ENCODE measurements at regions not wholly inside any gene's neighbourhood (a gene's known extent, or its start where the extent isn't known, plus 50 kb on each side); places are given as distances from the start of the nearest gene placed in this dataset.
"Not testable (repeated sequence)": the region's sequence is repeated elsewhere in the genome, so short reads cannot be mapped to it uniquely, and the experiment has no call there.

DNA sequence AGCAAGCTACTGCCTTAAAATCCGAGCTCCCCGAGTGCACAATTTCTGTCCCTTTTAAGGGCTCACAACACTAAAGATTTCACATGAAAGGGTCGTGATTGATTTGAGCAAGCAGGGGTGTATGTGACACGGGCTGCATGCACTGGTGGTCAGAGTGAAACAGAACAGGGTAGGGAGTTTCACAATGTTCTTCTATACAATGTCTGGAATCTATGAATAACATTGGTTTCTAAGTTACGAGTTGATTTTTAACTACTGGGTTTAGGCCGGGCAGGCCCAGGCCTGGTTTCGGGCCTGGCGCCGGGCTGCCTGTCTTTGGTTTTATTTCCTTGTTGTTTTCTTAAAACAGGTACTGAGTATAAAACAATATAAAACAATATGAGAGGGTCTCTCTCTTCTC lies 199.9 kb upstream of the CHORDC1 start:
- not testable (repeated sequence) for H3K36me3 ChIP-seq (ENCODE audit: control insufficient read depth in 2 of 2, insufficient read depth in 2 of 2, low read length in 1 of 2); H3K4me3 ChIP-seq (ENCODE audit: low read depth in 1 of 2, low read length in 2 of 2); H3K4me1 ChIP-seq (ENCODE audit: control insufficient read depth in 2 of 2, insufficient read depth in 2 of 2, low read length in 1 of 2); H3K27ac ChIP-seq (ENCODE audit: low read depth in 2 of 2, low read length in 1 of 2); H3K9me3 ChIP-seq (ENCODE audit: control insufficient read depth in 2 of 2, insufficient read depth in 1 of 2, low read depth in 1 of 2, low read length in 1 of 2); H3K27me3 ChIP-seq (ENCODE audit: control insufficient read depth in 1 of 2, insufficient read depth in 2 of 2, low read length in 2 of 2)
- WGBS, 2 donors: 43 to 50% methylated on average over 9 of the region's 9 CpGs

DNA sequence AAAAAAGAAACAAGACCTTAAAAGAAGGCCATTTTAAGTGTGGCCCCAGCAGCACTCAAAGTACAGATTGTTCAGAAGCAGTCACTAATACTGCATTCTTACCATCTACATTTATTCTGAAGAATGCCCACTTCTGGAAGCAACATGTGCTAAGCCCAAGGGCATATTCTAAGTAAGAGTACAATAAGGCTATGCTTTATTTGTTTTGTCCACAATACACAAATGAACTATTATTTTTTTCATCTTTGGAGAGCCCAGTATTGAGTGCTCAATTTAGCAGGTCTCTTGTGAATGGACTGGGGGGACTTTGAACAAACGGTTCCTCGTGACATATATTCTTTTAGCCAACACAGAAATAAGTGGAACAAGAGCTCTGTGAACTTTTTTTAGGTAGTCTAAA lies 191.4 kb upstream of the CHORDC1 start:
- 75 to 83% methylated on average over 2 of the region's 2 CpGs for WGBS, 2 donors
- no peaks in the 10 kb centered on the region for H3K36me3 ChIP-seq (ENCODE audit: control insufficient read depth in 2 of 2, insufficient read depth in 2 of 2, low read length in 1 of 2)
- H3K9me3 ChIP-seq (ENCODE audit: control insufficient read depth in 2 of 2, insufficient read depth in 1 of 2, low read depth in 1 of 2, low read length in 1 of 2): no peaks in the 10 kb centered on the region
- no peaks in the 10 kb centered on the region for H3K27me3 ChIP-seq (ENCODE audit: control insufficient read depth in 1 of 2, insufficient read depth in 2 of 2, low read length in 2 of 2)
- H3K4me3 ChIP-seq (ENCODE audit: low read depth in 1 of 2, low read length in 2 of 2): no peak overlapping the region
- no peaks in the 10 kb centered on the region for H3K4me1 ChIP-seq (ENCODE audit: control insufficient read depth in 2 of 2, insufficient read depth in 2 of 2, low read length in 1 of 2)
- H3K27ac ChIP-seq (ENCODE audit: low read depth in 2 of 2, low read length in 1 of 2): no peak overlapping the region

DNA sequence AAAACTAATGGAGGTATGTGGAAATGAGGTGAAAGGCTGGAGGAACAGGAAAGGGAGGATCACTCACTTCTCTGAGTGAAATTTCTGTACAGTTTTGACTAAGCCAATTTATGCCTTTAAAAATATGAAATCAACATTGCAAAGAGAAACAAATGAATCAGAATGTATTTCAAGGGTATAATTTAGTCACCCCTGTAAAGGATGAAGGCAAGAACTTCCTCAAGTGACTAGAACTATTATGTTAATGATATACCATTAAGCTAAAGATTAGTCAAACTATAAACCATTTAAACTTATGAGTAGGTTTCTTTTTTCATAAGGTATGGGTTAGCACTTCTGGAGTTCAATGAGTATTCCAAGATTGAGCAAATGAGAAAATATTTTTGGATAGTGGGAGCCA lies 184.5 kb upstream of the CHORDC1 start:
- H3K4me1 ChIP-seq (ENCODE audit: control insufficient read depth in 2 of 2, insufficient read depth in 2 of 2, low read length in 1 of 2): no peaks in the 10 kb centered on the region
- no peaks in the 10 kb centered on the region for H3K36me3 ChIP-seq (ENCODE audit: control insufficient read depth in 2 of 2, insufficient read depth in 2 of 2, low read length in 1 of 2)
- H3K27me3 ChIP-seq (ENCODE audit: control insufficient read depth in 1 of 2, insufficient read depth in 2 of 2, low read length in 2 of 2): no peaks in the 10 kb centered on the region
- no peaks in the 10 kb centered on the region for H3K9me3 ChIP-seq (ENCODE audit: control insufficient read depth in 2 of 2, insufficient read depth in 1 of 2, low read depth in 1 of 2, low read length in 1 of 2)
- no peak overlapping the region for H3K27ac ChIP-seq (ENCODE audit: low read depth in 2 of 2, low read length in 1 of 2)
- H3K4me3 ChIP-seq (ENCODE audit: low read depth in 1 of 2, low read length in 2 of 2): no peak overlapping the region

DNA sequence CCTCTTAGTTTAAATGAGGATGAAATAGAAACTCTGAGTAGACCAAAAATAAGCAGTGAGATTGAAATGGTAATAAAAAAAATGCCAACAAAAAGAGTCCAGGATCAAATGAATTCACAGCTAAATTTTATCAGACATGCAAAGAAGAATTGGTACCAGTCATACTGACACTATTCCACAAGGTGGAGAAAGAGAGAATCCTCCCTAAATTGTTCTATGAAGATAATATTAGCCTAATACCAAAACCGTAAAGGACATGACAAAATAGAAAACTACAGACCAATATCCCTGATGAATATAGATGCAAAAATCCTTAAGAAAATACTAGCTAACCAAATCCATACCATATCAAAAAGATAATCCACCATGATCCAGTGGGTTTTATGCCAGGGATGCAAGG lies 169.8 kb upstream of the CHORDC1 start:
- 79 to 84% methylated on average over 1 of the region's 1 CpG for WGBS, 2 donors
- Histone ChIP-seq H3K27me3 (ENCODE audit: control insufficient read depth in 1 of 2, insufficient read depth in 2 of 2, low read length in 2 of 2) (no peaks in the 10 kb centered on the region), H3K27ac (ENCODE audit: low read depth in 2 of 2, low read length in 1 of 2) (no peak overlapping the region), H3K4me3 (ENCODE audit: low read depth in 1 of 2, low read length in 2 of 2) (no peak overlapping the region), H3K9me3 (ENCODE audit: control insufficient read depth in 2 of 2, insufficient read depth in 1 of 2, low read depth in 1 of 2, low read length in 1 of 2) (no peaks in the 10 kb centered on the region), H3K4me1 (ENCODE audit: control insufficient read depth in 2 of 2, insufficient read depth in 2 of 2, low read length in 1 of 2) (no peaks in the 10 kb centered on the region), H3K36me3 (ENCODE audit: control insufficient read depth in 2 of 2, insufficient read depth in 2 of 2, low read length in 1 of 2) (no peaks in the 10 kb centered on the region)

DNA sequence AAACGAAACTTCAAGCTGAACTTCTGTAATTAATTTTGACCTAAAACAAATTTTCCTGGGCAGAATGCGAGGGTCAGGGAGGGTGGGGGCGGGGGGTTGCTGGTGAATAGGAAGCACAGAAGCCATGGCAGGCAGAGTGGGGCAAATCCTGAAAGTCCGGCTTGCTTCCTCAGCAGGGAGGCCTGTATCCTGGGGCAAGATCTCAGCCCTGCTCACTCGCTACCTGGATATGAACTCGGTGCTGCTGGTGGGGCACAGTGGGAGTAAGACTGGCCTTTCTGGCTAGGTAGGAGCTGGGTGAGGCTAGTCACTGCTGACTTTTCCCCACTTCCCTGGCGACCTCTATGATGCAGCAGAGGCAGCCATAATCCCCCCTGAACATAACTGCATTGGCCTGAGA lies 168.9 kb upstream of the CHORDC1 start:
- no peaks in the 10 kb centered on the region for H3K27me3 ChIP-seq (ENCODE audit: control insufficient read depth in 1 of 2, insufficient read depth in 2 of 2, low read length in 2 of 2)
- 70 to 73% methylated on average over 7 of the region's 7 CpGs for WGBS, 2 donors
- no peaks in the 10 kb centered on the region for H3K4me1 ChIP-seq (ENCODE audit: control insufficient read depth in 2 of 2, insufficient read depth in 2 of 2, low read length in 1 of 2)
- H3K4me3 ChIP-seq (ENCODE audit: low read depth in 1 of 2, low read length in 2 of 2): no peak overlapping the region
- no peaks in the 10 kb centered on the region for H3K36me3 ChIP-seq (ENCODE audit: control insufficient read depth in 2 of 2, insufficient read depth in 2 of 2, low read length in 1 of 2)
- no peak overlapping the region for H3K27ac ChIP-seq (ENCODE audit: low read depth in 2 of 2, low read length in 1 of 2)
- H3K9me3 ChIP-seq (ENCODE audit: control insufficient read depth in 2 of 2, insufficient read depth in 1 of 2, low read depth in 1 of 2, low read length in 1 of 2): no peaks in the 10 kb centered on the region

DNA sequence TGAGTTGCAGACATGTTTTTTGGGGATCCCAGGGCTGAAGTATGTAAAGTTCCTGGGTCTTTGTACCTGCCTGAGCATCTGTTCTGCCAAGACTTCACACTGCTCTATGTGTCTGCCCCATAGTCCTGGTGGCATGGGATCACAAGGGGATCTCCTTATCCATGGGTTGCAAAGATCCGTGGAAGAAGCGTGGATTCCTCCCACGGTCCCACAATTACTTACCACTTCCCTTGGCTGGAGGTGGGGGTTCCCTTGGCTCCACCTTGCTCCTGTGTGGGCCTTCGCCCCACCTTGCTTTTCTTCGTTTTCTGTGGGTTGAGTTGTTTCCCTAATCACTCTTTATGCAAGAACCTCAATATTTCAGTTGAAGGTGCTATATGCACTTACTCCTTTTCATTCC lies 157.4 kb upstream of the CHORDC1 start:
- H3K4me3 ChIP-seq (ENCODE audit: low read depth in 1 of 2, low read length in 2 of 2): no peak overlapping the region
- H3K27ac ChIP-seq (ENCODE audit: low read depth in 2 of 2, low read length in 1 of 2): no peak overlapping the region
- H3K4me1 ChIP-seq (ENCODE audit: control insufficient read depth in 2 of 2, insufficient read depth in 2 of 2, low read length in 1 of 2): no peaks in the 10 kb centered on the region
- H3K9me3 ChIP-seq (ENCODE audit: control insufficient read depth in 2 of 2, insufficient read depth in 1 of 2, low read depth in 1 of 2, low read length in 1 of 2): peaks cover 4 to 5% of the 10 kb centered on the region in 2 donors
- H3K27me3 ChIP-seq (ENCODE audit: control insufficient read depth in 1 of 2, insufficient read depth in 2 of 2, low read length in 2 of 2): no peaks in the 10 kb centered on the region
- 76 to 91% methylated on average over 5 of the region's 5 CpGs for WGBS, 2 donors
- no peaks in the 10 kb centered on the region for H3K36me3 ChIP-seq (ENCODE audit: control insufficient read depth in 2 of 2, insufficient read depth in 2 of 2, low read length in 1 of 2)

DNA sequence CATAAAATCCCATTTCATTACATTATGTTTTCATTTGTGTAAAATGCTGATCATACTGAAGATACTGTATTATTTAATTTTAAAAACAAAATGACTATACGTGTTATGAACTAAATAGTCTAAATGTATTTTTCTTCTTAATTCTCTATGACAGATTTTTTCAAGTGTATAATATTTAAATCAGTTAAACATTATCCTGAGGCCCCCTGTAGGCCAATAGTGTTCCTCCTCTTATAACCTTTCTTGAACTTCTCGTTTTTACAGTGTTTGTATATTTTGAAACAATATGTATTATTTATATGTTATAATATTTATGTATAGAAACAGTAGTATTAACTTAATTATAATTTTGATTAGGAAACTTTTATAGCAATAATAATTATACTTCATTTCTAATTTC lies 151.1 kb upstream of the CHORDC1 start:
- Histone ChIP-seq H3K9me3 (ENCODE audit: control insufficient read depth in 2 of 2, insufficient read depth in 1 of 2, low read depth in 1 of 2, low read length in 1 of 2) (no peaks in the 10 kb centered on the region), H3K27ac (ENCODE audit: low read depth in 2 of 2, low read length in 1 of 2) (no peak overlapping the region), H3K27me3 (ENCODE audit: control insufficient read depth in 1 of 2, insufficient read depth in 2 of 2, low read length in 2 of 2) (no peaks in the 10 kb centered on the region), H3K4me3 (ENCODE audit: low read depth in 1 of 2, low read length in 2 of 2) (no peak overlapping the region), H3K36me3 (ENCODE audit: control insufficient read depth in 2 of 2, insufficient read depth in 2 of 2, low read length in 1 of 2) (no peaks in the 10 kb centered on the region), H3K4me1 (ENCODE audit: control insufficient read depth in 2 of 2, insufficient read depth in 2 of 2, low read length in 1 of 2) (no peaks in the 10 kb centered on the region)
- WGBS, 2 donors: 65 to 73% methylated on average over 2 of the region's 2 CpGs

DNA sequence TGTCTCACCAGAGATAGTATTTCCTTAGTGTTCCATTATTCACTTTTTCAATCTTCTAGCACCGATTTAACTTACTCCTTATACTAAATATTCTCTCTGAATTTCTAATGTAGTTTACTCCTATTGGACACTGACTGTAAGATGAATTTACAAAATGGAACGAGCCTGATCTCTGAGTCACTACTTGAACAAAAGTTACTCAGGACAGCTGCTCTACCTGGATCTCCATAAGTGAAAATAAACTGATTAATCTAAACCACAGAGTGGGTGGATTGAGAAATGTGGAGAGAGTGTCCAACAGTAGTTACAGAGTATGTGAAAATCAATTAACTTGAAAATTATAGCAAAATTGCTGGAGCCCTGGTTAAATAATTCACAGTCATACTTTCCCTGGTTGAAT lies 141.7 kb upstream of the CHORDC1 start:
- 67 to 70% methylated on average over 2 of the region's 2 CpGs for WGBS, 2 donors
- H3K27ac ChIP-seq (ENCODE audit: low read depth in 2 of 2, low read length in 1 of 2): no peak overlapping the region
- no peaks in the 10 kb centered on the region for H3K9me3 ChIP-seq (ENCODE audit: control insufficient read depth in 2 of 2, insufficient read depth in 1 of 2, low read depth in 1 of 2, low read length in 1 of 2)
- H3K36me3 ChIP-seq (ENCODE audit: control insufficient read depth in 2 of 2, insufficient read depth in 2 of 2, low read length in 1 of 2): no peaks in the 10 kb centered on the region
- H3K27me3 ChIP-seq (ENCODE audit: control insufficient read depth in 1 of 2, insufficient read depth in 2 of 2, low read length in 2 of 2): no peaks in the 10 kb centered on the region
- no peaks in the 10 kb centered on the region for H3K4me1 ChIP-seq (ENCODE audit: control insufficient read depth in 2 of 2, insufficient read depth in 2 of 2, low read length in 1 of 2)
- H3K4me3 ChIP-seq (ENCODE audit: low read depth in 1 of 2, low read length in 2 of 2): no peak overlapping the region

DNA sequence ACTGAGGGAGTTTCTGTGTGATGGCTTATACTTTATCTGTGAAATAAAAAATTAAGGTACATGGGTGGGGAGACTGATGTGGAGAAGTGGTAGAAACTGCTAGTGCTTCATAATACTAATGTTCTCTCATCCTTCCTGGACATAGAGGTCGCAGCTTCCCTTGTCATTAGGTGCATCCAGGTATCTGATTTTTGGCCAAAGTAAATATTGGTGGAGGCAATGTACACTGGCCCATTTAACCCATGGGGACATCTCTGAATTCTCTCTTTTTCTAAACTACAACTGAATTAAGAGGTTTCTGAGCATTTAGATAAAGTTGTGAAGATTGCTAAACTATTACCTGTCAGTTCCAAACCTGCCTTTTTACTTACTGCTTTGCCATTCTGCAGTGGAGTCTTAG lies 140.9 kb upstream of the CHORDC1 start:
- no peaks in the 10 kb centered on the region for H3K4me1 ChIP-seq (ENCODE audit: control insufficient read depth in 2 of 2, insufficient read depth in 2 of 2, low read length in 1 of 2)
- no peak overlapping the region for H3K27ac ChIP-seq (ENCODE audit: low read depth in 2 of 2, low read length in 1 of 2)
- H3K27me3 ChIP-seq (ENCODE audit: control insufficient read depth in 1 of 2, insufficient read depth in 2 of 2, low read length in 2 of 2): no peaks in the 10 kb centered on the region
- WGBS, 2 donors: 43 to 45% methylated on average over 1 of the region's 1 CpG
- H3K4me3 ChIP-seq (ENCODE audit: low read depth in 1 of 2, low read length in 2 of 2): no peak overlapping the region
- no peaks in the 10 kb centered on the region for H3K36me3 ChIP-seq (ENCODE audit: control insufficient read depth in 2 of 2, insufficient read depth in 2 of 2, low read length in 1 of 2)
- H3K9me3 ChIP-seq (ENCODE audit: control insufficient read depth in 2 of 2, insufficient read depth in 1 of 2, low read depth in 1 of 2, low read length in 1 of 2): no peaks in the 10 kb centered on the region

DNA sequence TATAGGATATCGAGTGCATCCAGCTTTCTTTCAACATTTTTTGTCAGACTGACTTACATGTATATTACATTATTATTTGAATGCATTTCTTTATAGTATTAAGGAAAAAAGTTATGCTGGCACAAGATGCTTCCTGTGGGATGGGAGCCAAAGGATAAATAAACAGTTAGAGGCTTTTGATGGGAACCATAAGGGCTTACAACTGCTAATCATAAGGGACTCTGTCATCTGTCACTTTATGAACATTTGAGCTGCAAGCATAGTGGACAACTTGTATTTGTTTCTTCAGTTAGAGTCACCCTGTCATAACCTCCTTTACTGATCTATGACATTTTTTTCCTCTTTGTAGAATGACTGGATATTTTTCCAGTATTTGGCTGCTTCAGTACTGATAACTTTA lies 132.4 kb upstream of the CHORDC1 start:
- H3K4me1 ChIP-seq (ENCODE audit: control insufficient read depth in 2 of 2, insufficient read depth in 2 of 2, low read length in 1 of 2): no peaks in the 10 kb centered on the region
- no peaks in the 10 kb centered on the region for H3K9me3 ChIP-seq (ENCODE audit: control insufficient read depth in 2 of 2, insufficient read depth in 1 of 2, low read depth in 1 of 2, low read length in 1 of 2)
- no peak overlapping the region for H3K4me3 ChIP-seq (ENCODE audit: low read depth in 1 of 2, low read length in 2 of 2)
- WGBS, 2 donors: 40 to 50% methylated on average over 1 of the region's 1 CpG
- H3K27ac ChIP-seq (ENCODE audit: low read depth in 2 of 2, low read length in 1 of 2): no peak overlapping the region
- H3K27me3 ChIP-seq (ENCODE audit: control insufficient read depth in 1 of 2, insufficient read depth in 2 of 2, low read length in 2 of 2): no peaks in the 10 kb centered on the region
- no peaks in the 10 kb centered on the region for H3K36me3 ChIP-seq (ENCODE audit: control insufficient read depth in 2 of 2, insufficient read depth in 2 of 2, low read length in 1 of 2)

Data from esophagus (tissue), 2 donors.